ENCODE measurements at regions not wholly inside any gene's neighbourhood (a gene's known extent, or its start where the extent isn't known, plus 50 kb on each side); places are given as distances from the start of the nearest gene placed in this dataset.
"Not testable (repeated sequence)": the region's sequence is repeated elsewhere in the genome, so short reads cannot be mapped to it uniquely, and the experiment has no call there.

- DNase-seq (ENCODE audit: low read depth in 2 of 2), result no peak
These were observed 269.2 kb upstream of the TCERG1L start for GRCh38 chr10:131580674-131581073.

- DNase-seq (ENCODE audit: low read depth in 2 of 2), result not testable (repeated sequence)
These were observed 270.0 kb upstream of the TCERG1L start for GRCh38 chr10:131581547-131581946.

- no peak for DNase-seq (ENCODE audit: low read depth in 2 of 2)
These were observed 272.8 kb upstream of the TCERG1L start for GRCh38 chr10:131584287-131584686.

- no peak for DNase-seq (ENCODE audit: low read depth in 2 of 2)
These were observed 274.2 kb upstream of the TCERG1L start for GRCh38 chr10:131585761-131586160.

- DNase-seq (ENCODE audit: low read depth in 2 of 2), result no peak
These were observed 275.4 kb upstream of the TCERG1L start for GRCh38 chr10:131586958-131587357.

- DNase-seq (ENCODE audit: low read depth in 2 of 2), result no peak
These were observed 276.6 kb upstream of the TCERG1L start for GRCh38 chr10:131587976-131588680.

- DNase-seq (ENCODE audit: low read depth in 2 of 2), result no peak
These were observed 277.2 kb upstream of the TCERG1L start for GRCh38 chr10:131588704-131589220.

GRCh38 chr10:131590567-131590966 lies 279.0 kb upstream of the TCERG1L start:
- no peak for DNase-seq (ENCODE audit: low read depth in 2 of 2)

GRCh38 chr10:131591936-131592335 lies 280.4 kb upstream of the TCERG1L start:
- no peak for DNase-seq (ENCODE audit: low read depth in 2 of 2)

- no peak for DNase-seq (ENCODE audit: low read depth in 2 of 2)
These were observed 291.6 kb upstream of the PPP2R2D start for GRCh38 chr10:131609176-131609575.

- DNase-seq (ENCODE audit: low read depth in 2 of 2), result no peak
These were observed 285.7 kb upstream of the PPP2R2D start for GRCh38 chr10:131615150-131615549.

- no peak for DNase-seq (ENCODE audit: low read depth in 2 of 2)
These were observed 284.8 kb upstream of the PPP2R2D start for GRCh38 chr10:131616040-131616439.

- DNase-seq (ENCODE audit: low read depth in 2 of 2), result no peak
These were observed 283.5 kb upstream of the PPP2R2D start for GRCh38 chr10:131617113-131617858.

- DNase-seq (ENCODE audit: low read depth in 2 of 2), result no peak
These were observed 282.1 kb upstream of the PPP2R2D start for GRCh38 chr10:131618587-131619267.

GRCh38 chr10:131620314-131620713 lies 280.5 kb upstream of the PPP2R2D start:
- DNase-seq (ENCODE audit: low read depth in 2 of 2), result no peak

- DNase-seq (ENCODE audit: low read depth in 2 of 2), result no peak
These were observed 279.9 kb upstream of the PPP2R2D start for GRCh38 chr10:131620904-131621303.

GRCh38 chr10:131621784-131622624 lies 278.8 kb upstream of the PPP2R2D start:
- no peak for DNase-seq (ENCODE audit: low read depth in 2 of 2)

GRCh38 chr10:131625041-131625440 lies 275.8 kb upstream of the PPP2R2D start:
- DNase-seq (ENCODE audit: low read depth in 2 of 2), result no peak

- no peak for DNase-seq (ENCODE audit: low read depth in 2 of 2)
These were observed 274.5 kb upstream of the PPP2R2D start for GRCh38 chr10:131626274-131626673.

- no peak for DNase-seq (ENCODE audit: low read depth in 2 of 2)
These were observed 271.6 kb upstream of the PPP2R2D start for GRCh38 chr10:131629026-131629770.

GRCh38 chr10:131630772-131631258 lies 270.0 kb upstream of the PPP2R2D start:
- DNase-seq (ENCODE audit: low read depth in 2 of 2), result no peak

Measured in stimulated activated CD4-positive, alpha-beta T cell treated with anti-CD3 and anti-CD28 coated beads, Interleukin-12 subunit alpha, Interleukin-12 subunit beta, amount 100 ng/mL, for 24 hours (primary cell).